ENCODE measurements at regions not wholly inside any gene's neighbourhood (a gene's known extent, or its start where the extent isn't known, plus 50 kb on each side); places are given as distances from the start of the nearest gene placed in this dataset.

DNA sequence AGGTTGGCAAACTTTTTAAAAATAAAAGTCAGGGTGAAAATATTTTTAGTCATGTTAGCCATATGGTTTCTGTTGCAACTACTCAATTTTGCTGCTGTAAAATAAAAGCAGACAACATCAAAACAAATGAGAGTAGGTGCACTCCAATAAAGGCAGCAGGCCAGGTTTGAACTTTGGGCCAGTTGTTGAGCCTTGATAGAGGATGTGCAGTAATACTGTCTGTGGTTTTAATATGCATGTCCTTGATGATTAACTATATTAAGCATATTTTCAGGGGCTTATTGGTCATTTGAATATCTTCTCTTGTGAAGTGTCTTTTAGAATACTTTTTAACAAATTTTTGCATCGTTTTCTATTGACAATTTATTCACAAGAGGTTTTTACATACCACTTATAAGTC lies 1399.9 kb upstream of the B3GALT2 start:
- no peak for DNase-seq (ENCODE audit: low read depth, low spot score)

GRCh38 chr1:194584052-194584451 lies 1397.6 kb upstream of the B3GALT2 start:
- no peak for DNase-seq (ENCODE audit: low read depth, low spot score)

DNA sequence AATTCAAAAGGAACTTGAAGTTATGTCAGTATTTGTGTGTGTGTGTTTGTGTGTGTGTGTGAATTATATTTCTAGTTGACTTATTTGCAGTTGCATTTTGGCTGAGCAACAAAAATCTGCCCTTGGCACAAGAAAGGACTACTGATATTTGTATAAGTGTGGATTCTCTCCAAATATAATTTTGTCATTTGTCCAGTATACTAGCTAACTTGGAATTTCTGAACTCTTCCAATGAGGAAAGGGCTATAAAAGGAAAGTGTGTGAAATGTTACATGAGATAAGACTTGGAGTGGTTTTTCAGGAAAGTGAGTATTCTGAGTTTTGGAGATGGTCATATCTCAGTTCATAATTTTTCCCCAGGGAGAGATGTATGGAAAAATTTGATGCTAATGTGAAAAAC lies 1384.1 kb upstream of the B3GALT2 start:
- no peak for DNase-seq (ENCODE audit: low read depth, low spot score)

GRCh38 chr1:194568610-194569009 lies 1382.2 kb upstream of the B3GALT2 start:
- no peak for DNase-seq (ENCODE audit: low read depth, low spot score)

DNA sequence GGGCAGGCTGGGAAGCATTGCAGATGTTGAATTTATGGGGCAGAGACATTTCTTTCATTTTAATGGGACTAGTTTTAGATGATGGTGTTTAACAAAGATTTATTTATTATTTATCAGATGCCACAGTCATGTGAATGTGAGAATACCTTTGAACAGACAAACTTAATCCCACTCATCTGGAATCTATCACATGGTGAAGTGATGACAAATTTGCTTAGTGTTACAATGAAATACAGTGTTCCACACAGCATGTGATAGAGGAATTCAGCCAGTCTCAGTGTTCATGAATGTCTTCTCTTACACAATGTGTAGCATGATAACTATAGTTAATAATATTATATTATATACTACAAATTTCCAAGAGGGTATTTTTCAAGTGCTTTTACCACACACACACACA lies 1361.7 kb upstream of the B3GALT2 start:
- DNase-seq (ENCODE audit: low read depth, low spot score) = no peak

DNA sequence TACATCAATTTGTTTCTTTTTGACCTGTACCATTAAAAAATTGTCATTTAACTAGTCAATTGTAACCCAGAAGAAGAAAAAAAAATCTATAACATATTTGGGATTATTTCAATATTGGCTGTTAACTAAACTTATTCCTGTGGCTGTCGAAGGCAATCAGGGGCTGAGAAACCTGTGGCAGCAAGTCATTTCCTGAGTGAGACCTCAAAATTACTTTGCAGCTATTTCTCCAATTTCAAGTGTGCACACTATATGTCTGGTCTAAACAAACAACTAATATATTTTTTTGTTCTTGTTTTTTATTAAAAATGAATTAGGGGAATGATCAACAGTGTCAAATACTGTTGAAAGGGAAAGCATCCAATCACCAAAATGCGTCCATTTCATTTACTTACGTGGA lies 1357.6 kb upstream of the B3GALT2 start:
- no peak for DNase-seq (ENCODE audit: low read depth, low spot score)

DNA sequence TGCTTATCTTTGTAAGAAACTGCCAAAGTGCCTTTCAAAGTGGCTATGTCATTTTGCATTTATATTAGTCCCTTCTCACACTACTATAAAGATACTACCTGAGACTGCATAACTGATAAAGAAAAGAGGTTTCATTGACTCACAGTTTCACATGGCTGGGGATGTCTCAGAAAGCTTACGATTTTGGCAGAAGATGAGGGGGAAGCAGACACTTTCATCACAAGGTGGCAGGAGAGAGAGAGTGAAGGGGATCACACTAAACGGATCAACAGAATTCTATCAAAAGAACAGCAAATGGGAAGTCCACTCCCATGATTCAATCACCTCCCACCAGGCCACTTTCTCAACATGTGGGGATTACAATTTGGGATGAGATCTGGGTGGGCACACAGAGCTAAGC lies 1352.0 kb upstream of the B3GALT2 start:
- no peak for DNase-seq (ENCODE audit: low read depth, low spot score)

DNA sequence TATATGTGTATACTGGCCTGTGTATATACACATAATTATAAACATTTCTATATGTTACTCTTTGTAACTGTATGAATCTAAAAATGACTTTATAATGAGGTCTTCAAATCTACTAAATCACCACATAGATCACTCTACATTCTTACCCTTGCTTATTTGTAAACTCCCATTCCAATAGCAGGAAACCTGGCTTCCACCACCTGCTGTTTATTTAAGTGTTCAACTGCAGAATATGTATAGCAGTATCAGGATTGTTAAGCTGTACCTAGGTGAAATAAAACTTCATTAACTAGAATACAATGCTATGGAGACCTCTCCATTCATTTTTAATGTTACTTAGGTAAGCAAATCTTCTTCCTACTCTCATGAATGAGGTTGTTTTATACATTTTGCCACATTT lies 1351.1 kb upstream of the B3GALT2 start:
- no peak for DNase-seq (ENCODE audit: low read depth, low spot score)

DNA sequence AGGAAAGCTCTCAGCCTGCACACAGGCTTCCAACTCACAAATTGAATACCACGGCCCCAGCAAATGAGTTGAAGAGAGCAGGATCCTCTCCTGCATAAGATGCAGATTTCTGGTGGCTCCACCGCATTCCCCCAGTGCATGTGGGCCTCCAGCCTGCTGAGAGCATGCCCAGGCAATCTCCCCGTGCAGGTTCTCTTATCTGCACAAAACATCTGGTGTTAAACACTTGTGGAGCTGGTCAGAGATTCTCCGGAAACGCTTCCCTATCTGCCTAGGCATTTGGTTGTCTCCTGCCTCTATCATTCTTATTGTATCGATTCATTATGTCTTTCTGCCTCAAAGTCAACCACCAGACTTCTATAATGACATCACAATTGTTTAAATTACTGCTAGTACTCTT lies 1349.0 kb upstream of the B3GALT2 start:
- DNase-seq (ENCODE audit: low read depth, low spot score) = no peak

DNA sequence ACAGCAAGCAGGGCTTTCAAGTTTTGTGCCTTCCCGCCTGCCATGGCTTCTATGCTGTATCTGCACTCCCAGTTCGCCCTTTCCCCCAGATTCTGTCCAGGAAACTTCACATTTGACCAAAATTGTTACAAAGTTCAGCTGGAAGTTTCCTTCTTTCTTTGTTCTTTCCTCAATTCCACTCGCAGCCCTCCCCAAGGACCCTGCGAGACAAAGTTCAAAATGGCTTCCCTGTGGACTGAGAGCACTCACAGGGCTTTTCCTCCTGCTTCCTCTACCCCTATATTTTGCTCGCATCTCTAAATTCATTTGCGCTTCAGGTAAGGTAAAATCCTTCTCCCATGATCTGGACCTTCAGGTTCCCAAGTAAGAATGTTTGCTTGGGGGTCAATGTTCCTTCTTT lies 1348.4 kb upstream of the B3GALT2 start:
- DNase-seq (ENCODE audit: low read depth, low spot score) = no peak

DNA sequence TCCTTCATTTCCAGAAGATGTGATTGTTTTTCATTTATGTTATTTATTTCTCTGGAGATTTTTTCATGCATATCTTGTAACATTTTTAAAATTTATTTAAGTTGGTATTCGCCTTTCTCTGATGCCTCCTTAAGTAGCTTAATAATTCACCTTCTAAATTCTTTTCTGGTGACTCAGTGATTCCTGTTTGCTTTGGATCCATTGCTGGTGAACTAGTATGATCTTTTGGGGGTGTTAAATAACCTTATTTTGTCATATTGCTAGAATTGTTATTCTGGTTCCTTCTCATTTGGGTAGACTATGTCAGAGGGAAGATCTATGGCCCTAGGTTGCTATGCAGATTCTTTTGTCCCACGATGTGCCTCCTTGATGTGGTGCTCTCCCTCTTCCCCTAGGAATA lies 1347.2 kb upstream of the B3GALT2 start:
- no peak for DNase-seq (ENCODE audit: low read depth, low spot score)

GRCh38 chr1:194517567-194517966 lies 1331.2 kb upstream of the B3GALT2 start:
- DNase-seq (ENCODE audit: low read depth, low spot score) = no peak

DNA sequence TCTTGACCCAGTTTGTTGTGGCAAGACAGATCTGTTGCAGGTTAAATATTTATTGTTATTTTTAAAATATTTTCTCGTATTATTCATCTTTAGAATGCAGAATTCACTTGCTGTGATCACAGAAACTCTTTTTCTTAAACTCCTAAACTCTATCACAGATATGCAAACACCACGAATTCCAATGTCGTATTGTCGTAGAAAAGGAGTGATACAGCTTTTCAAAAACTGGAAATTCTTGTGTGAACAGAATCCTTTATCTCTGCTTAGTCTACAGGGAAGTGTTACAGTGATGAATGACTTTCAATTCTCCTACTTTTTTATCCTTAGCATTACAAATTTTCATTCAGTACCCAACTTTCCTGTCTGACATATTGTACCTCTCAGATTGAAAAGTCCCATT lies 1329.5 kb upstream of the B3GALT2 start:
- DNase-seq (ENCODE audit: low read depth, low spot score) = no peak

DNA sequence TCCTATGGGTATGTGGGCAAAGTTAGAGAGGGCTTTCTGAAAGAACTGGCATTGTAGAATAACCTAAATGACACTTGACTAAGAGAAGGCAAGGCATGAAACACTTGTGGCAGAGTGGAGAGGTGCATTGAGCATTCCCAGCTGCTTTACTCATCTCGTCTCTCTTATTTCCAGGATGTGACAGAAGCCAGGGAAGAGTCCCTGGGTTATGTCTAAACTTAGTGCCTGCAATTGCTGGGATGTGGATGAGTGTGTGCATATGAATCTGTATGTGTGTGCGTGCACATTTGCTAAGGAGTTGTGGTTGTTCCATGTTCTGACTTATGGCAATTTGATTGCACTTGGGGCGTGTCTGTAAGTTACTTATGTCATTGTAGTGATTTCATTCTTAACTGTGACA lies 1326.5 kb upstream of the B3GALT2 start:
- DNase-seq (ENCODE audit: low read depth, low spot score) = no peak

DNA sequence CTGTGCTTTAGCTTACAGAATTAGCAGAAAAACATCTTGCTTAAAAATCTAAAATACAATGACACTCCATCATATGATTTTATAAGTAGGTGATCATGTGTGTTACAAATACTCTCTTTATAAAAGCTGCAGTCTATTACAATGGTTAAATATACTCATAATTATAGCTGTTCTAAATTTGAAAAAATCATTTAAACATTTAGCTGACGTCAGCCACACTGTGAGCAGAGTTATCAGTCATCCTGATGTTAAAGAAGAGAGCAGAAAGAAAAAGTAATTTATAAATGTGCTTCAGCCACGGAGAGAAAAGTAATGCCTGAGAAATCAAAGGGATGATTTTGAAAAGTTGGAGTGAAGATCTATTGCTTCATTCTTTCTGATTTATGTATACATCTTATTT lies 1325.9 kb upstream of the B3GALT2 start:
- DNase-seq (ENCODE audit: low read depth, low spot score) = no peak

GRCh38 chr1:194503209-194503608 lies 1316.8 kb upstream of the B3GALT2 start:
- DNase-seq (ENCODE audit: low read depth, low spot score) = no peak

- DNase-seq (ENCODE audit: low read depth, low spot score) = no peak
These were observed 1309.0 kb upstream of the B3GALT2 start for GRCh38 chr1:194495434-194495833.

GRCh38 chr1:194487172-194487571 lies 1300.8 kb upstream of the B3GALT2 start:
- no peak for DNase-seq (ENCODE audit: low read depth, low spot score)

- no peak for DNase-seq (ENCODE audit: low read depth, low spot score)
These were observed 1299.0 kb upstream of the B3GALT2 start for GRCh38 chr1:194485432-194485831.

- DNase-seq (ENCODE audit: low read depth, low spot score) = no peak
These were observed 1292.3 kb upstream of the B3GALT2 start for GRCh38 chr1:194478731-194479130.

DNA sequence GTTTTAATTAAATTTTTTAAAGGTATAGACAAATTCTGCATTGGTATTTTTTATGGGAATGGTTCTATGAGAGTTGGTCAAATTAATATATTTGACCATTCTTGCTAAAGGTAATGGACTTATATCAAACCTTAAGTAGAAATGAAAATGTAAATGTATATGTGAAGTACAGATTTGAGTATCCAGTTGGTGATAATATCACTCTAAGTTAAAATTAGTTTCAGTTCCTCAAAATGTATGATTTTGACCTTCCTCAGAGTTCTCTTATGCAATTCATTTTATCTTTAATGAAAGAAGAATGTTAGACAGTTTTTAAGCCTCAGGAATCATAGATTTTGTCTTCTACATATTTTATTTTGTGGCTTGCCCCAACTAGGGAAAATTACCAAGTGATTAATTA lies 1291.5 kb upstream of the B3GALT2 start:
- DNase-seq (ENCODE audit: low read depth, low spot score) = no peak

- DNase-seq (ENCODE audit: low read depth, low spot score) = no peak
These were observed 1290.5 kb upstream of the B3GALT2 start for GRCh38 chr1:194476872-194477271.

- no peak for DNase-seq (ENCODE audit: low read depth, low spot score)
These were observed 1289.9 kb upstream of the B3GALT2 start for GRCh38 chr1:194476351-194476750.

GRCh38 chr1:194474701-194475100 lies 1288.3 kb upstream of the B3GALT2 start:
- no peak for DNase-seq (ENCODE audit: low read depth, low spot score)

DNA sequence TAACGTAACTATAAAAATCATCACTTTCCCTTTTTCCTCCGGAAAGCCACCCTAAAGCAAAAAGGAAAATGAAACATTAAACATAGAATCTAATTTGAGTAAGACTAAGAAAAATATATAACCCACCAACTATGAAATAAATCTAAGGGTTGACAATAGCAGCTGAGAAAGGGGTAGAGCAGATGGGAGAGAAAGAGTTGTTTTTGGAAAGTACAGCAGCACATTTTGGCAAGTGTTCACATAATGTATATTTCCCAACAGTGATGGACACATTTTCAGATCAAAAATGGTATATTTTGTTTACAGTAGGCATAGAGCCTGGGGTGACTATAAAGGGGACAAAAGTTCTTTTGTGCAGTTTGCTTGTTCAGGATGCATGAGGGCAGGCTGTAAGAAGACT lies 1287.4 kb upstream of the B3GALT2 start:
- no peak for DNase-seq (ENCODE audit: low read depth, low spot score)

All from pulmonary artery endothelial cell (primary cell).